ENCODE measurements at regions not wholly inside any gene's neighbourhood (a gene's known extent, or its start where the extent isn't known, plus 50 kb on each side); places are given as distances from the start of the nearest gene placed in this dataset.
"Not testable (repeated sequence)": the region's sequence is repeated elsewhere in the genome, so short reads cannot be mapped to it uniquely, and the experiment has no call there.

DNA sequence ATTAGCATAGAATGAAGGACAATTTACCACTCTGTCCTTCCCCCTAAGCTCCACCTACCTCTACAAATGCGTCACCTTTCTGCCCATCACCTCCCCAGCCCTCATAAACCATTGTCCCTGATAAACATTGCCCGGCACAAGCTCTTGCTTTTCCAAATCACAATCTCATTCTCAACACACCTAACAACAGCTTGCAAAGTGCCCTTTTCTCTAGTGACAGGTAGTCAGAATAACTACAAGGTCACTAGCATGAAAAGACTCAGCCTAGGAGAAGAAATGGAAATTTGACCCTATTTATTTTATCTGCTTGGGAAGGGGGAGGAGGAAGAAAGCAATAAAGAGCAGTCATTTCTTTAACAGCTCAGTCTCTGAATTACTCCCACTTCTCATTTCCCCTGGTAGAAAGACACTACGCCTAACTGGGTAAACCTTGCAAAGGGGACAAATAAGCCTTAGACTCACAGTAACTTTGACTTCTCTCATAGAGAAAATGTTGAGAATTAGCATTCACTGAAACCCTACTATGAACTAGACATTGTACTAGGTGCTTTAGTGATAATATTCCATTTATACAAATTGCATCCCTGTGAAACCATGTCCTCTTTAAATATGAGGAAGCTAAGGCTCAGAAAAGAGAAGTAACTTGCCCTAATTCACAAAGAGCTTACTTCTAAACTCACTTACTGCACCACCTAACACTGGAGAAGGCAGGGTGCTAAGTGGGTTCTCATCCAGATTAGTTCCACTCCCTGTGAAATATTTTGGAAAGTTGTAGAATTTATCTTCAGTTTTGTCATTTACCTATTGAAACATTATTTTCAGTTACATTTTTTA, 116.2 kb upstream of the FNDC3A start:
- Mint-ChIP-seq H3K27ac (no peak overlapping the region), H3K4me3 (no peak overlapping the region), H3K4me1 (ENCODE audit: low read depth) (peaks cover 15% of the 10 kb centered on the region), H3K36me3 (ENCODE audit: insufficient read depth in 2 of 2) (peaks cover 1 to 2% of the 10 kb centered on the region in 2 donors), H3K9me3 (peaks cover 2 to 4% of the 10 kb centered on the region in 2 donors), H3K27me3 (ENCODE audit: low read depth) (peaks cover 8% of the 10 kb centered on the region)
- no peak for ATAC-seq (replicated peaks in 1 of 2)
- no peak for DNase-seq

DNA sequence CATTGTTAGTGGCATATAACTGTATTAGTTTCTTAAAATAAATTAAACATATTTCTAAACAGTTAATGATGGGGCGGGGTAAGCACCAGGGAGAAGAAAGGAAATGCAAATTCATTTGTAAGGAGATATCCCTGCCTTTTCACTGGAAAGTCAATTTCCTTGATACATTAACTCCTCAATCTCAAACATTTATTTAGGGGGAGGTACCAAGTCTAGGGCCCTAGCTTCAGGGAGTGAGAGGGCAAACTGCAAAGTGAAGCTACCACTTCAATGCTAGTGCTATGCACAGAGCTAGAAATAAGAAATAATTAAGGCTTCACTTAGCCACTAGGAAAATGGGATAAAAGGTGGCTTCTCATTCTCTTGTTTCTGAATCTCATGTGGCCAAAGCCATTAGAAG, 115.3 kb upstream of the FNDC3A start:
- H3K4me1 Mint-ChIP-seq (ENCODE audit: low read depth), result peaks cover 15% of the 10 kb centered on the region
- no peak for ATAC-seq (replicated peaks in 1 of 2)
- no peak for DNase-seq
- no peak overlapping the region for H3K4me3 Mint-ChIP-seq
- H3K36me3 Mint-ChIP-seq (ENCODE audit: insufficient read depth in 2 of 2), result peaks cover 1 to 2% of the 10 kb centered on the region in 2 donors
- no peak overlapping the region for H3K27ac Mint-ChIP-seq
- H3K9me3 Mint-ChIP-seq, result peaks cover 2 to 4% of the 10 kb centered on the region in 2 donors
- H3K27me3 Mint-ChIP-seq (ENCODE audit: low read depth), result peaks cover 8% of the 10 kb centered on the region

DNA sequence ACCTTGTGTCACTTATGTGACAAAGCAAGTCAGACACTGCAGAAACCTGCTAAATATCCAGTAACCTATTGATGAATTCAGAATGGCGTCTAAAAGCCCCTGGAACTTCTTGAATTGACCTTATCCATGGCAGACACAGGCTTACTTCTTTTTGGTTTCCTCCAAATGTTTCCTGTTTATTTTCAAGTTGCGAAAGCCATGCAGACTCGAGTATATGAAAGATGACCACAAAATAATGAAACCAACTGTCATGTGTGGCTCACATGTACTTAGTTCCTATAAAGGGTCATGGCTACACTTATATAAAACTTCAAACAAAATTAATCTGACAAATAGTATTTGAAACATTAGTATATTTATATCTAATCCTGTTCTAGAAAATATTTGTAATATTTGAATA, 113.1 kb upstream of the FNDC3A start:
- Mint-ChIP-seq H3K4me1 (ENCODE audit: low read depth) (peaks cover 15% of the 10 kb centered on the region), H3K27ac (no peak overlapping the region)

DNA sequence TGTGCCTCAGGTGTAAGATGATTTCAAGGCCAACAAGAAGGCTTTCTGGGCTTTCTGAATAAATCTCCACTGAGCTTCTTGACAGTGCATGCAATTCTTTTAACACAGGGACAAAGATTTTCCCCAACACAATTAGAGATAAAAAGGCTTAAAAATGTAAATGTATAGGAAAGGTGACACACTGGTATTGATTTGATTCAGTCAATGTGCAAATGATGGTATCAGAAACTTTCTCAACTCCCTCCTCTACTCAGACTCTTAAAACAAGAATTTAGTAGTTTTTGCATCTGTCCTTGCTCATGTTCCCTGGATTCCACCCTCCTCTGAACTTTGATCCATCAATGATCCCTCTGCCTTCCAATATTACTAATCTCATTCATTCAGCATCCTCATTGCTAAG, 111.6 kb upstream of the FNDC3A start:
- peak; percentile 45 to 62 for ATAC-seq (replicated peaks in 1 of 2)
- no peak overlapping the region for H3K27ac Mint-ChIP-seq

More for the DNA sequence above, 113.1 kb upstream of the FNDC3A start:
- peaks cover 1 to 2% of the 10 kb centered on the region in 2 donors for H3K36me3 Mint-ChIP-seq (ENCODE audit: insufficient read depth in 2 of 2)
- H3K27me3 Mint-ChIP-seq (ENCODE audit: low read depth), result no peaks in the 10 kb centered on the region
- peaks cover 2 to 4% of the 10 kb centered on the region in 2 donors for H3K9me3 Mint-ChIP-seq
- no peak overlapping the region for H3K4me3 Mint-ChIP-seq
- ATAC-seq (replicated peaks in 1 of 2), result no peak
- DNase-seq, result no peak

DNA sequence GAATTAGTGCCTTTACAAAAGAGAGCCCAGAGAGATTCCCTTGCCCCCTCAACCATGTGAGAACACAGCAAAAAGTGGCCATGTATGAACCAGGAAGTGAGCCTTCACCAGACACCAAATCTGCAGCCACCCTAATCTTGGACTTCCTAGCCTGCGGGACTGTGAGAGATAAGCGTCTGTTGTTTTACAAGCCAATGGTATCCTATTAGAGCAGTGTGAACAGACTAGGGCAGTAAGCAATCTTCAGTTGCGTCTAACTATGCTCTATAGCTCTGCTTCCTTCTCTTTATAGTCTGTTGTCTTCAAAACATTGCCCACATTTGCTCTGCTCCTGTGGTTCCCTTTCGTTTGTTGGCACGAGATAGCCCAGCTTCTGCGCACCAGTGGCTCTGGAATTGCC, 109.5 kb upstream of the FNDC3A start:
- Mint-ChIP-seq H3K36me3 (ENCODE audit: insufficient read depth in 2 of 2) (peaks cover 1 to 2% of the 10 kb centered on the region in 2 donors), H3K9me3 (peaks cover 2 to 4% of the 10 kb centered on the region in 2 donors), H3K27me3 (ENCODE audit: low read depth) (no peaks in the 10 kb centered on the region), H3K4me3 (no peak overlapping the region), H3K4me1 (ENCODE audit: low read depth) (no peaks in the 10 kb centered on the region), H3K27ac (no peak overlapping the region)
- ATAC-seq (replicated peaks in 1 of 2) (no peak), DNase-seq (no peak)

More for the DNA sequence above, 111.6 kb upstream of the FNDC3A start:
- Mint-ChIP-seq H3K36me3 (ENCODE audit: insufficient read depth in 2 of 2) (peaks cover 1 to 2% of the 10 kb centered on the region in 2 donors), H3K4me3 (no peak overlapping the region), H3K4me1 (ENCODE audit: low read depth) (peaks cover 4% of the 10 kb centered on the region), H3K27me3 (ENCODE audit: low read depth) (no peaks in the 10 kb centered on the region), H3K9me3 (peaks cover 2 to 4% of the 10 kb centered on the region in 2 donors)
- DNase-seq, result no peak

DNA sequence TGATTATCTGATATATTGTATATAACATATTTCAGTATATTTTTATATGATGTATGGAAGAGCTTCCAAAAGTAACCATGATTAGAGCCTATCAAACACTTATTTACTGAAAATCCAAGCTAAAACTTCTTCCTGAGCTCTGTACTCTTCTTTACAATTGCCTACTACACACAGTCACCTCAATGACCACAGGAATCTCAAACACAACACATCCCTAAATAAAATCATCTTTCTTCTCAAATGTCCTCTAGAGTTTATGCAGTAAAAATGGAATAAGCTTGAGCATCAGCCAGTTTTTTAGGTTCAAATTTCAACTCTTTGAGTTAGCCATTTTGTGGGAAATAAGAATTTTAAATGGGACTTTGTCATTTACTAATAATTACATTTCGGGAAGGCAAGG, 102.6 kb upstream of the FNDC3A start:
- no peaks in the 10 kb centered on the region for H3K9me3 Mint-ChIP-seq
- H3K27ac Mint-ChIP-seq, result no peak overlapping the region
- no peak for ATAC-seq (replicated peaks in 1 of 2)
- no peaks in the 10 kb centered on the region for H3K36me3 Mint-ChIP-seq (ENCODE audit: insufficient read depth in 2 of 2)
- DNase-seq, result no peak
- peaks cover 21% of the 10 kb centered on the region for H3K27me3 Mint-ChIP-seq (ENCODE audit: low read depth)
- no peak overlapping the region for H3K4me3 Mint-ChIP-seq
- no peaks in the 10 kb centered on the region for H3K4me1 Mint-ChIP-seq (ENCODE audit: low read depth)

DNA sequence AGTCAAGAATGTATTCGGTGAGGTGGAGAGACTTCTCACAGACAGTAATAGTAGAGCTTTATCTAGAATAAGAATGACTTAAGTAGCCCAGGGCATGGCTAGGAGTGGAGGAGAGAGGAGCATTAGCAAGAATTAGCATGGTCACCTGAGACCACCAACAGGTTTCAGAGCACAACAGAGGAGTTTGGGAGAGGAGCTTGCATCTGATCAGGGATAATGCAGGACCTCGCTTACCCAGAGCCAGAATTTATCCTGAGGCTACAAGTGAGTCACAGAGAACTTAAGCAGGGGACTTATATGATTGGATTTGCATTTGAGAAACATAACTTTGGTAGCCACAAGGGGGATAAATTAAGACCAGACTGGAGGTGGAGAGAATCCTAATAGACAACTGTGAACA, 102.1 kb upstream of the FNDC3A start:
- no peaks in the 10 kb centered on the region for H3K9me3 Mint-ChIP-seq
- H3K27me3 Mint-ChIP-seq (ENCODE audit: low read depth), result peaks cover 21% of the 10 kb centered on the region
- no peak overlapping the region for H3K4me3 Mint-ChIP-seq
- H3K36me3 Mint-ChIP-seq (ENCODE audit: insufficient read depth in 2 of 2), result no peaks in the 10 kb centered on the region
- ATAC-seq (replicated peaks in 1 of 2), result no peak
- DNase-seq, result no peak
- no peak overlapping the region for H3K27ac Mint-ChIP-seq
- H3K4me1 Mint-ChIP-seq (ENCODE audit: low read depth), result no peaks in the 10 kb centered on the region

DNA sequence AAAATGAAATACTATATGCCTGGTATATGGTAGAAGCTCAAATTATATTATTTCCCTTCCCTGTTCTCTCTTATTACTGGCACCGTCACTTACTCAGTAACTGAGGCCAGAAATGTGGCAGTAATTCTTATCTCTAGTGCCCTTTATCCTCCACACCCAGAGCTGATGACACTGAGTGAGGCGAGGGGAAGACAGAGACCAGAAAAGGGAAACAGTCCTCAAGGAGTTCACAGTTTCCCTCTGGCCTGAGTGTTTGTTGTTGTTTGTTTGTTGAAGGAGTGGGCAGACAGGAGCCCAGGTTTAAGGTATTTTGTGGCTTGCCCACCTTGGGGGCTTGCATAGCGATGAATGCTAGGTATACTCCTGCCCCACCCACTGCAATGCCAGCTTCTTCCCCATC, 101.5 kb upstream of the FNDC3A start:
- Mint-ChIP-seq H3K4me1 (ENCODE audit: low read depth) (peaks cover 3% of the 10 kb centered on the region), H3K36me3 (ENCODE audit: insufficient read depth in 2 of 2) (no peaks in the 10 kb centered on the region), H3K9me3 (no peaks in the 10 kb centered on the region), H3K27me3 (ENCODE audit: low read depth) (peaks cover 21% of the 10 kb centered on the region), H3K4me3 (no peak overlapping the region), H3K27ac (no peak overlapping the region)
- DNase-seq, result no peak
- no peak for ATAC-seq (replicated peaks in 1 of 2)

DNA sequence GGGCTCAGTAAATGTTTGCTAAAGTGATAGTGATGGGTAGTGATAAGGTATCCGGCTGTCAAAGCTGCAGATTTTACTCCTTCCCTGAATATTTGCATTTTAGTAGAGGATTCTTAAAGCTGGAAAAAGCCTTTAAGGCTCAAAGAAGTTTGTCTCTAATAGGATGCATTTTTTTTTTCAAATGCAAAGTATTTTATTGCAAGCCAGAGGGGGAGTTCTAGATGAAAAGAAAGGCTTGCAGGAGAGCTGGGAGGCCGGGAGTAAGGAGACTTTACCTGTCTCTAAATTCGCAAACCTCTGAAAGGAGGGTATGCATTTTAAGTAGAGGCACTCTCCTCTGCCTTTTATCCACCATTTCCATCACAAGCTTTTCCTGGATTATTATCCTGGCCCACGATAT, 100.7 kb upstream of the FNDC3A start:
- ATAC-seq (replicated peaks in 1 of 2) (no peak), DNase-seq (no peak)
- Mint-ChIP-seq H3K27ac (no peak overlapping the region), H3K27me3 (ENCODE audit: low read depth) (peaks cover 21% of the 10 kb centered on the region), H3K4me1 (ENCODE audit: low read depth) (peaks cover 12% of the 10 kb centered on the region), H3K36me3 (ENCODE audit: insufficient read depth in 2 of 2) (no peaks in the 10 kb centered on the region), H3K9me3 (no peaks in the 10 kb centered on the region), H3K4me3 (no peak overlapping the region)

DNA sequence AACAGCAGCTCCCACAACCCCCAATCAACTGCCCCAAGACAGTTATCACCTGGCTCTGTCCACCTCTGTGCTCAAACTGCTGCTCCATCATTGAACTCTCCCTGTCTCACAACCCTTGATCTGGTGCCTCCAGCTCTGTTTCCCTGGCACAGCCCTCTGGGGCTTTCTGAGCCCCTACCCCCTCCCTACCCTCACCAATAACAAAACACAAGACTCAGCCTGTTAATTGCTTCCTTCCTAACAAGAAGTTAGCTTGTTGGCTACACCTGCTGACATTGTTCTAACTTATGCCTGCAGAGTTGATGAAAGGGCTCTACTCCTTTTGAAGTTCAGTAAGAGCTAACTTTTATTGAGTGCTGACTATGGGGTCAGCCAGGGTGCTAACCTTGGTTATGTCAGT, 99.4 kb upstream of the FNDC3A start:
- no peak for DNase-seq
- H3K4me1 Mint-ChIP-seq (ENCODE audit: low read depth), result peaks cover 23% of the 10 kb centered on the region

DNA sequence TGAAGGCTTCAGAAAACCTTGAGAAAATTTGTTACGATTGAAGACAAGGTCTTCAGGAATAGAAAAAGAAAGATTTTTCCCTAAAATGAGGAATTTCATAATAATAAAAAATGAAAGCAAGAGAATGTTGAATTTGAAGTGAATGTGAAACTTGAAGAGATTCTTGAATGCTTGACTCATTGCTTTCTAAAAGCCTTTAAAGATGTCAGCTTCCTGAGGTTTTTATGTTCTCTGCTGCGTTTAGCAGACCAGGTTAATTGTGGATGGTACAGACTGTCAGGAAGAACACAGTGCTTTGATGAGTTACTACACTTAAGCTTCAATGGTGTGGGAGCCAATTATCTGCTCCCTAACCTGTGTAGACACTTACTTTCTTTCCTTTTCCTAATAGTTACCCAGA, 96.3 kb upstream of the FNDC3A start:
- Mint-ChIP-seq H3K27ac (peak overlapping the region; percentile 73), H3K36me3 (ENCODE audit: insufficient read depth in 2 of 2) (peaks cover 5% of the 10 kb centered on the region in 2 donors), H3K4me1 (ENCODE audit: low read depth) (peaks cover 47% of the 10 kb centered on the region), H3K9me3 (peaks cover 1 to 4% of the 10 kb centered on the region in 2 donors), H3K4me3 (peak overlapping the region; percentile 5 to 77), H3K27me3 (ENCODE audit: low read depth) (peaks cover 16% of the 10 kb centered on the region)
- no peak for DNase-seq
- ATAC-seq (replicated peaks in 1 of 2), result no peak

More for the DNA sequence above, 99.4 kb upstream of the FNDC3A start:
- peaks cover 21% of the 10 kb centered on the region for H3K27me3 Mint-ChIP-seq (ENCODE audit: low read depth)
- no peak overlapping the region for H3K27ac Mint-ChIP-seq
- no peak for ATAC-seq (replicated peaks in 1 of 2)
- H3K36me3 Mint-ChIP-seq (ENCODE audit: insufficient read depth in 2 of 2), result no peaks in the 10 kb centered on the region
- no peak overlapping the region for H3K4me3 Mint-ChIP-seq
- no peaks in the 10 kb centered on the region for H3K9me3 Mint-ChIP-seq

DNA sequence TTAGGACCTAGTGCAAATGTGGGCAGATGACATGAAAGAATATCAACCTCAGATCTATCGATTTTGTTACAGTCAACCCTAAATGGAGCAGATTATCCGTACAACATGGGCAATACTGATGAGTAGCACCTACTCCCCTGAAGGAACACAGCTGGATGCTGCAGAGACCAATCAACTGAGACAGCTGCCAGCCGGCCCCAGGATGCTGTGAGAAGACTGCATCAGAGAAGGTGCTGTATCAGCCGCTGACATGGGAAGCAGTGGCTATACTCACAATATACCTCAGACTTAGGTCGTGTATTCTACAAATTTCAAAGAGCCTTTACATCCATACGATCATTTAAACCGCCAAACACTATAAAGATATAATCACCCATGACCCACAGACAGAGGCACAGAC, 95.9 kb upstream of the FNDC3A start:
- H3K27me3 Mint-ChIP-seq (ENCODE audit: low read depth), result peaks cover 12% of the 10 kb centered on the region
- ATAC-seq (replicated peaks in 1 of 2) (no peak), DNase-seq (no peak)
- peak overlapping the region; percentile 5 to 77 for H3K4me3 Mint-ChIP-seq
- no peak overlapping the region for H3K27ac Mint-ChIP-seq
- peaks cover 1 to 4% of the 10 kb centered on the region in 2 donors for H3K9me3 Mint-ChIP-seq
- peaks cover 52% of the 10 kb centered on the region for H3K4me1 Mint-ChIP-seq (ENCODE audit: low read depth)
- H3K36me3 Mint-ChIP-seq (ENCODE audit: insufficient read depth in 2 of 2), result peaks cover 5% of the 10 kb centered on the region in 2 donors

DNA sequence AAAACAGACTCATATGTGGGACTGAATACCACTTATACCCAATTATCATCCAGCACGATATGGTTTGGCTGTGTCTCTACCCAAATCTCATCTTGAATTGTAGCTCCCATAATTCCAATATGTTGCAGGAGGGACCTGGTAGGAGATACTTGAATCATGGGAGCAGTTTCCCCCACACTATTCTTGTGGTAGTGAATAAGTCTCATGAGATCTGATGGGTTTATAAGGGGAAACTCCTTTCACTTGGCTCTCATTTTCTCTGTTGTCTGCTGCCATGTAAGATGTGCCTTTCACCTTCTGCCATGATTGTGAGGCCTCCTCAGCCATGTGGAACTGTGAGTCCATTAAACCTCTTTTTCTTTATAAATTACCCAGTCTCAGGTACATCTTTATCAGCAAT, 91.9 kb upstream of the FNDC3A start:
- H3K27me3 Mint-ChIP-seq (ENCODE audit: low read depth); DNase-seq; H3K36me3 Mint-ChIP-seq (ENCODE audit: insufficient read depth in 2 of 2); H3K9me3 Mint-ChIP-seq: not testable (repeated sequence)
- Mint-ChIP-seq H3K4me3 (peak overlapping the region in 1 of 2 donors; percentile 89), H3K27ac (peak overlapping the region; percentile 99), H3K4me1 (ENCODE audit: low read depth) (peaks cover 75% of the 10 kb centered on the region)
- peak in 1 of 2 donors; percentile 9 for ATAC-seq (replicated peaks in 1 of 2)

DNA sequence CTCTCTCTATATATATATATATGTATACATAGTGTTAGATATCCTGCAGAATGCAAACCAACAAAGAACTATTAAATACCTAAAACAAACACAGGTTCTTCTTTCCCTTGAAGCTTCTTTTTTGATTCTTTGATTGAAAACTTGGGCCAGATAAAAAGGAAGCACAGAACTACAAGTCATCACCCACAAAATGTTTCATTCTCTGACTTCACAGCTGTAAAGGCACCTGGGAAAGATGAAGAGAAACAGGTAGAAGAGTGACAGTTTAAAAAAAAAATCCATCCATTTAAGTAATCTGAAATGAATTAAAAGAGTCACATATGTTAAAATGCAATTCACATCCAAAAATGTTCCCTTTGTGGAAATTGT, 90.7 kb upstream of the FNDC3A start:
- Mint-ChIP-seq H3K36me3 (ENCODE audit: insufficient read depth in 2 of 2) (peaks cover 5% of the 10 kb centered on the region in 2 donors), H3K27me3 (ENCODE audit: low read depth) (no peaks in the 10 kb centered on the region), H3K4me1 (ENCODE audit: low read depth) (peaks cover 74% of the 10 kb centered on the region), H3K4me3 (peak overlapping the region; percentile 62 to 89), H3K27ac (peak overlapping the region; percentile 99), H3K9me3 (peaks cover 1 to 4% of the 10 kb centered on the region in 2 donors)
- ATAC-seq (replicated peaks in 1 of 2) (no peak), DNase-seq (no peak)
